ENCODE measurements at regions not wholly inside any gene's neighbourhood (a gene's known extent, or its start where the extent isn't known, plus 50 kb on each side); places are given as distances from the start of the nearest gene placed in this dataset.

DNA sequence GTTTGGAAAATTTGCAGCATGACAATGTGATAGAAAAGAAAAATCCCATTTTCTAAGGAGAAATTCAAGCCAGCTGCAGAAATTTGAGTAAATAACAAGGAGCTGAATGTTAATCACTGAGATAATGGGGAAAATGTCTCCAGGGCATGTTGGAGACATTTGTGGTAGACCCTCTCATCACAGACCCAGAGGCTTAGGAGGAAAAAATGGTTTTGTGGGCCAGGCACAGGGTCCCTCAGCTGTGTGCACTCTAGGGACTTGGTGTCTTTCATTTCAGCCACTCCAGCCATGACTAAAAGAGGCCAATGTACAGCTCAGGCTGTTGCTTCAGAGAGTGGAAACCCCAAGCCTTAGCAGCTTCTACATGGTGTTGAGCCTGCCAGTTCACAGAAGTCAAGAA lies 111.4 kb upstream of the SYT10 start:
- Histone ChIP-seq H3K4me1 (no peaks in the 10 kb centered on the region), H3K27ac (no peak overlapping the region), H3K36me3 (no peaks in the 10 kb centered on the region), H3K27me3 (no peaks in the 10 kb centered on the region), H3K9me3 (no peaks in the 10 kb centered on the region), H3K4me3 (no peak overlapping the region)
- no peak for DNase-seq (ENCODE audit: low spot score in 2 of 2)
- TF ChIP-seq, protein P1, sequence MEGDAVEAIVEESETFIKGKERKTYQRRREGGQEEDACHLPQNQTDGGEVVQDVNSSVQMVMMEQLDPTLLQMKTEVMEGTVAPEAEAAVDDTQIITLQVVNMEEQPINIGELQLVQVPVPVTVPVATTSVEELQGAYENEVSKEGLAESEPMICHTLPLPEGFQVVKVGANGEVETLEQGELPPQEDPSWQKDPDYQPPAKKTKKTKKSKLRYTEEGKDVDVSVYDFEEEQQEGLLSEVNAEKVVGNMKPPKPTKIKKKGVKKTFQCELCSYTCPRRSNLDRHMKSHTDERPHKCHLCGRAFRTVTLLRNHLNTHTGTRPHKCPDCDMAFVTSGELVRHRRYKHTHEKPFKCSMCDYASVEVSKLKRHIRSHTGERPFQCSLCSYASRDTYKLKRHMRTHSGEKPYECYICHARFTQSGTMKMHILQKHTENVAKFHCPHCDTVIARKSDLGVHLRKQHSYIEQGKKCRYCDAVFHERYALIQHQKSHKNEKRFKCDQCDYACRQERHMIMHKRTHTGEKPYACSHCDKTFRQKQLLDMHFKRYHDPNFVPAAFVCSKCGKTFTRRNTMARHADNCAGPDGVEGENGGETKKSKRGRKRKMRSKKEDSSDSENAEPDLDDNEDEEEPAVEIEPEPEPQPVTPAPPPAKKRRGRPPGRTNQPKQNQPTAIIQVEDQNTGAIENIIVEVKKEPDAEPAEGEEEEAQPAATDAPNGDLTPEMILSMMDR (IDR thresholded peaks at IDR 0.05), result no peak
- TF ChIP-seq EP300 (IDR thresholded peaks at IDR 0.05), result no peak
- no peak for TF ChIP-seq POLR2A (IDR thresholded peaks at IDR 0.05)

DNA sequence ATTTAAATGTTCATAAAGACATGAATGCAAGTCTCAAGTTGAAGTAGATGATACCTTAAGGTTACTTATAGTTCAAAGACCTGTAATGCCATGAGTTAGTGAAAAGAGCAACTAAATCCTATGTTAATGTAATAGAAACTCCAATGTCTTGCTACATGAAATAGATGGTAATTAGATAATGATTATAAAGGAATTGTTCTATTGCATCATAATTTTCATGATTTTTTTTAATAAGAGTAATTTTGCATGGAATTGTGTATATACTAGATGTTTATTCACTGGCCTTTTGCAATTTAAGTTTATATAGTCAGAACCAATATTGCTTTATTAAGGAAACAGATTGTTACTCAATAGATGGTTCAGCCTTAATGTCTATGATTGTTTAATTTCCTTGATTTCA lies 115.5 kb upstream of the SYT10 start:
- Histone ChIP-seq H3K27ac (no peak overlapping the region), H3K27me3 (no peaks in the 10 kb centered on the region), H3K9me3 (no peaks in the 10 kb centered on the region), H3K36me3 (no peaks in the 10 kb centered on the region), H3K4me1 (no peaks in the 10 kb centered on the region), H3K4me3 (no peak overlapping the region)
- TF ChIP-seq, protein P1 (IDR thresholded peaks at IDR 0.05), result no peak
- TF ChIP-seq EP300 (IDR thresholded peaks at IDR 0.05) (no peak), POLR2A (IDR thresholded peaks at IDR 0.05) (no peak)
- DNase-seq (ENCODE audit: low spot score in 2 of 2), result no peak

DNA sequence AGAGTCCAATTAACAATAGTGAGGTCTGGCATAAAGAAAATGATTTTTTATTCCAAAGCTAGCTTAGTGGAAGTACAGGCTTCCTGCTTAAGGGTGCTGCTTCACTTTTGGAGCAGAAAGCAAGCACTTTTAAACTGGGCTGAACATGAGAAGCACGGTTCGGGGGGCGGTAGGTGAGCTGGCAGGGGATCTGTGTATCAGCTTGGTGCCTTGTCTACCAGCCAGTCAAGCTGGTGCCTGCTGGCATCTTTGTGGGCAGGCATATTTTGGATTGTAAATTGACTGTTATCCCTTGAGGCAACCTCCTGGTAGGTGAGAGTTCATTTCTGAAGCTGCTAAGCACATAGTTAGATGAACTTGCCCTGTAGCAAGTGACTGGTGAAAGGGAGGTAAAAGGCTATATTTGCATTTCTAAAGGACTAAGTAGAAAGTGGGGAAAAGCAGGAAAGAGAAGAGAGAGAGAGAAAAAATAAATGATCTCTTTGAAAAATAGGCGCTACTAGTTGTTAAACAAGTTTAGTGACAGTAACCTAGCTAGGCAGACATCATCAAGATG lies 121.1 kb upstream of the SYT10 start:
- TF ChIP-seq, protein P1 (IDR thresholded peaks at IDR 0.05), result no peak
- no peak for TF ChIP-seq EP300 (IDR thresholded peaks at IDR 0.05)
- no peak for TF ChIP-seq POLR2A (IDR thresholded peaks at IDR 0.05)
- no peaks in the 10 kb centered on the region for H3K4me1 ChIP-seq
- no peak overlapping the region for H3K27ac ChIP-seq
- no peak overlapping the region for H3K4me3 ChIP-seq
- H3K36me3 ChIP-seq, result no peaks in the 10 kb centered on the region
- DNase-seq (ENCODE audit: low spot score in 2 of 2), result no peak
- H3K27me3 ChIP-seq, result no peaks in the 10 kb centered on the region
- H3K9me3 ChIP-seq, result peaks cover 0 to 10% (median 3%) of the 10 kb centered on the region in 4 donors
- WGBS, 2 donors, result 91 to 95% methylated on average over 4 of the region's 4 CpGs

DNA sequence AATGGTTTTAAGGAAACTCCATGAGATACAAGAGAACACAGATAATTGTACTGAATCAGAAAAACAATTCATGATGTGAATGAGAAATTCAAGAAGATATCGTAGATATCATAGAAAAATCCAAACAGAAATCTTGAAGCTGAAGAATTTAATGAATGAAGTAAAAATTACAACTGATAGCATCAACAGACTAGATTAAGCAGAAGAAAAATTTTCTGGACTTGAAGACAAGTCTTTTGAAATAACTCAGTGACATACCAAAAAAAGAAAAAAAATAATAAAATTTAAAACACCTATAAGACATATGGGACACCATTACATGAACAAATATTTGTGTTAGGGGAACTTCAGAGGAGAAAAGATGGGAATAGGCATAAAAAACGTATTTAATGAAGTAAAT lies 122.8 kb upstream of the SYT10 start:
- DNase-seq (ENCODE audit: low spot score in 2 of 2), result no peak
- Histone ChIP-seq H3K4me1 (no peaks in the 10 kb centered on the region), H3K36me3 (no peaks in the 10 kb centered on the region), H3K27ac (no peak overlapping the region), H3K4me3 (no peak overlapping the region), H3K9me3 (peaks cover 0 to 10% (median 3%) of the 10 kb centered on the region in 4 donors), H3K27me3 (no peaks in the 10 kb centered on the region)
- WGBS, 2 donors, result 80 to 83% methylated on average over 2 of the region's 2 CpGs
- TF ChIP-seq, protein P1 (IDR thresholded peaks at IDR 0.05), result no peak
- no peak for TF ChIP-seq POLR2A (IDR thresholded peaks at IDR 0.05)
- TF ChIP-seq EP300 (IDR thresholded peaks at IDR 0.05), result no peak

DNA sequence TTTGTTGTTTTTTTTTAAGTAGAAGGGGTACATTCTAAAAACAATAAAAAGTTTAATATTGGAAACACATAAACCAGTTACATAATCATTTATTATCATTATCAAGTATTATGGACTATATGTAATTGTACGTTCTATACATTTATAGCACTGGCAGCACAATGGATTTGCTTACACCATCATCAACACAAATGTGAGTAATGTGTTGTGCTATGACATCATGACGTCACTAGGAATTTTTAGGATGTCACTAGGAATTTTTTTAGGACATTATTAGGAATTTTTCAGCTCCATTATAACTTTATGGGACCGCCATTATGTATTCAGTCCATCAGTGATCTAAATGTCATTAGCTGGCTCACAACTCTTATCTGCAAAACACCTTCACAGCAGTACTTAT lies 126.8 kb upstream of the SYT10 start:
- TF ChIP-seq EP300 (IDR thresholded peaks at IDR 0.05) (no peak), POLR2A (IDR thresholded peaks at IDR 0.05) (no peak)
- TF ChIP-seq, protein P1 (IDR thresholded peaks at IDR 0.05), result no peak
- WGBS, 2 donors, result 85 to 87% methylated on average over 3 of the region's 3 CpGs

More for the DNA sequence above, 126.8 kb upstream of the SYT10 start:
- no peaks in the 10 kb centered on the region for H3K27me3 ChIP-seq
- H3K9me3 ChIP-seq, result peaks cover 0 to 13% (median 5%) of the 10 kb centered on the region in 4 donors
- H3K4me1 ChIP-seq, result no peaks in the 10 kb centered on the region
- H3K4me3 ChIP-seq, result no peak overlapping the region
- no peaks in the 10 kb centered on the region for H3K36me3 ChIP-seq
- no peak for DNase-seq (ENCODE audit: low spot score in 2 of 2)
- no peak overlapping the region for H3K27ac ChIP-seq
